Activated naive CD8-positive, alpha-beta T cell treated with anti-CD3 and anti-CD28 coated beads, Interleukin-2, amount 50 U/mL, for 24 hours (primary cell): ENCODE measurements at regions not wholly inside any gene's neighbourhood (a gene's known extent, or its start where the extent isn't known, plus 50 kb on each side); places are given as distances from the start of the nearest gene placed in this dataset.
A peak's percentile ranks its signal among the peaks of the same experiment; 100 is the strongest.

Experiments
- ATAC-seq: fragments of 150-1000 bp; cut with Tn5 transposase; one replicate; pipeline ENCODE4 v1.10.0; 2021
- DNase-seq: peaks from one replicate; pipeline ENCODE4 v3.0.0; 2021
- H3K27ac Mint-ChIP-seq: one replicate; pipeline ENCODE4 v1.8.0; 2021; ENCODE audit warnings: mild to moderate bottlenecking, mixed read lengths
- H3K27me3 Mint-ChIP-seq: one replicate; pipeline ENCODE4 v1.8.0; 2021; ENCODE audit warnings: mixed read lengths
- H3K36me3 Mint-ChIP-seq: one replicate; pipeline ENCODE4 v1.8.0; 2021; ENCODE audit warnings: low read depth, mixed read lengths
- H3K4me1 Mint-ChIP-seq: one replicate; pipeline ENCODE4 v1.8.0; 2021; ENCODE audit warnings: mixed read lengths
- H3K4me3 Mint-ChIP-seq: one replicate; pipeline ENCODE4 v1.8.0; 2021; ENCODE audit warnings: mild to moderate bottlenecking, moderate library complexity, mixed read lengths
- H3K9me3 Mint-ChIP-seq: one replicate; pipeline ENCODE4 v1.8.0; 2021; ENCODE audit warnings: mixed read lengths

DNA sequence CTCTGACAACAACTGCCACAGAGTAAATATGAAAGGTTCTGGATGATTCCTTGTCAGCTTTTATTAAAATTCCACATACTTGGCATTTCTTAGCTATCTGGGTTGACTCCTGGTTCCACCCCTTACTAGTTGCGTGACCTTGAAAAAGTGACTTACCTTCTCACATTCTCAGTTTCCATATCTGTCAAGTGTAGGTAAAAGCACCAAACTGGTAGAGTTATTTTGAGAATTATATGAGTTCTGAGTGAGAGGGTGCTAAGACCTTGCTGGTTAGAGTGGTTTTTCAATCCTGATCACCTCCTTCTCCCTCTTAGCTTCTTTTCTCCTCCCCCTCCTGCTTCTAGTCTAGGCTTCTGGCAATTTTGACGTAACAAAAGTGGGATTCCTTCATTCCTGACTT lies 83.4 kb upstream of the ABCD3 start:
- no peak overlapping the region for H3K27ac Mint-ChIP-seq
- no peaks in the 10 kb centered on the region for H3K36me3 Mint-ChIP-seq
- H3K4me3 Mint-ChIP-seq = no peak overlapping the region
- no peaks in the 10 kb centered on the region for H3K9me3 Mint-ChIP-seq
- no peak for ATAC-seq
- H3K27me3 Mint-ChIP-seq = peaks cover 20% of the 10 kb centered on the region
- DNase-seq = no peak
- H3K4me1 Mint-ChIP-seq = peaks cover 9% of the 10 kb centered on the region

DNA sequence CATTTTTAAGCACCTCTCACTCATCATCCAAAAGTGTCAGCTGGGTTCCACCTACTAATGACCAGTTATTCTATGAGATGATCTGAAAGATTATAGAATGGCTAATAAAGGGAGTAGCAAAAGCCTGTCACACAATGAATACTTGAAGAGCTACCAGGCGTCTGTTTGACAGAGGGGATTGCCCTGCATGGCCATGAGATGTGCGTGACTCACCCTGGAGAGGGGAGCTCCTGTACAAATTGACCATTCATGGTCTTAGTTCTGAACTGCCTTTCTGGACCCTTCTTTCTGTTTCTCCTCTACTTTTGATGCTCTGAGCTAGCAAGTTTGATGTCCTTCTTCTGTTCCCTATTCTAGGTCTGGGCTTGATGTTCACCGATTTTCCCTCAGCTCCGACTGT lies 85.2 kb upstream of the ABCD3 start:
- Mint-ChIP-seq H3K36me3 (no peaks in the 10 kb centered on the region), H3K9me3 (no peaks in the 10 kb centered on the region), H3K27me3 (peaks cover 27% of the 10 kb centered on the region), H3K4me1 (peaks cover 7% of the 10 kb centered on the region), H3K27ac (no peak overlapping the region), H3K4me3 (no peak overlapping the region)
- ATAC-seq (no peak), DNase-seq (no peak)

- Mint-ChIP-seq H3K27ac (no peak overlapping the region), H3K4me1 (peaks cover 7% of the 10 kb centered on the region), H3K4me3 (no peak overlapping the region), H3K9me3 (no peaks in the 10 kb centered on the region), H3K36me3 (no peaks in the 10 kb centered on the region), H3K27me3 (peaks cover 31% of the 10 kb centered on the region)
- no peak for ATAC-seq
- DNase-seq = no peak
Measured at GRCh38 chr1:94332516-94332915, 85.7 kb upstream of the ABCD3 start.

- DNase-seq (no peak), ATAC-seq (no peak)
- Mint-ChIP-seq H3K4me1 (peaks cover 5% of the 10 kb centered on the region), H3K27me3 (peaks cover 40% of the 10 kb centered on the region), H3K4me3 (no peak overlapping the region), H3K36me3 (no peaks in the 10 kb centered on the region), H3K9me3 (no peaks in the 10 kb centered on the region), H3K27ac (no peak overlapping the region)
Measured at GRCh38 chr1:94329986-94330385, 88.2 kb upstream of the ABCD3 start.

- Mint-ChIP-seq H3K9me3 (no peaks in the 10 kb centered on the region), H3K27ac (no peak overlapping the region), H3K4me1 (peaks cover 5% of the 10 kb centered on the region), H3K4me3 (no peak overlapping the region), H3K27me3 (peaks cover 40% of the 10 kb centered on the region), H3K36me3 (no peaks in the 10 kb centered on the region)
- ATAC-seq = no peak
- no peak for DNase-seq
Measured at GRCh38 chr1:94329276-94329675, 88.9 kb upstream of the ABCD3 start.

DNA sequence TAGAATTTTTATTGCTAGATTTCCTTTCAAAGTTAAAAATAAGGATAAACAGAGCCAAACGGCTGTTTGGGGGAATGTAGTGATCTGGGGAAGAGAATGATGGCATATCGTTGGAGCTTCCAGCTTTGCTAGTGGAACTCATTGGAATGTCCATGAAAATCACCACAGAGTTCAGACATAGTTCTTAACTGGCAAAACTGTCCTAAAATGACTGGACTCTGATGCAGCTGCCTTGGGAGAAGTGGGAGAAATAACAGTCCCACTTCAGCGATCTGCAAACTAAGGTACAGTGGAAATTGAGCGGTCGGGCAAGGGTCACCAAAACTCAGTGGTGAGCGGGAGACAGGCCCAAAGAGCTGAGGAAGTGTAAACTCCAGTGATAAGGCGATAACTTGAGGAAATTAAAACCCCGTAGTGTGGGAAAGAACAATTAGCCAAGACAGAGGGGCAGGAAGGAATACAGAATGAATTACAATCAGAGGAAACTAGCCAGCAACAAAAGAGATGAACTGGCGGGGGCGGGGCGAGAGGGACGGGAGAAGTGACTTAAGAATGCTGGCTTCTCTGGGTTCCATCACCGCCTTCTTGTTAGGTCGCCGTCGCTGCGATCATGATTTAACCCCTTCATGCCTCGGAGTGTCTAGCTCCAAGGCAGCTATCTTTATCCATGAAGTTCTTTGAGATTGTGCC lies 89.8 kb upstream of the ARHGAP29 start:
- H3K36me3 Mint-ChIP-seq = no peaks in the 10 kb centered on the region
- no peak overlapping the region for H3K4me3 Mint-ChIP-seq
- no peak for ATAC-seq
- H3K9me3 Mint-ChIP-seq = no peaks in the 10 kb centered on the region
- H3K27me3 Mint-ChIP-seq = peaks cover 38% of the 10 kb centered on the region
- peaks cover 5% of the 10 kb centered on the region for H3K4me1 Mint-ChIP-seq
- no peak overlapping the region for H3K27ac Mint-ChIP-seq
- peak; percentile 5 for DNase-seq

- H3K27ac Mint-ChIP-seq = no peak overlapping the region
- no peak for ATAC-seq
- H3K36me3 Mint-ChIP-seq = no peaks in the 10 kb centered on the region
- DNase-seq = no peak
- H3K4me3 Mint-ChIP-seq = no peak overlapping the region
- peaks cover 38% of the 10 kb centered on the region for H3K27me3 Mint-ChIP-seq
- no peaks in the 10 kb centered on the region for H3K9me3 Mint-ChIP-seq
- peaks cover 5% of the 10 kb centered on the region for H3K4me1 Mint-ChIP-seq
Measured at GRCh38 chr1:94326329-94326728, 88.9 kb upstream of the ARHGAP29 start.

DNA sequence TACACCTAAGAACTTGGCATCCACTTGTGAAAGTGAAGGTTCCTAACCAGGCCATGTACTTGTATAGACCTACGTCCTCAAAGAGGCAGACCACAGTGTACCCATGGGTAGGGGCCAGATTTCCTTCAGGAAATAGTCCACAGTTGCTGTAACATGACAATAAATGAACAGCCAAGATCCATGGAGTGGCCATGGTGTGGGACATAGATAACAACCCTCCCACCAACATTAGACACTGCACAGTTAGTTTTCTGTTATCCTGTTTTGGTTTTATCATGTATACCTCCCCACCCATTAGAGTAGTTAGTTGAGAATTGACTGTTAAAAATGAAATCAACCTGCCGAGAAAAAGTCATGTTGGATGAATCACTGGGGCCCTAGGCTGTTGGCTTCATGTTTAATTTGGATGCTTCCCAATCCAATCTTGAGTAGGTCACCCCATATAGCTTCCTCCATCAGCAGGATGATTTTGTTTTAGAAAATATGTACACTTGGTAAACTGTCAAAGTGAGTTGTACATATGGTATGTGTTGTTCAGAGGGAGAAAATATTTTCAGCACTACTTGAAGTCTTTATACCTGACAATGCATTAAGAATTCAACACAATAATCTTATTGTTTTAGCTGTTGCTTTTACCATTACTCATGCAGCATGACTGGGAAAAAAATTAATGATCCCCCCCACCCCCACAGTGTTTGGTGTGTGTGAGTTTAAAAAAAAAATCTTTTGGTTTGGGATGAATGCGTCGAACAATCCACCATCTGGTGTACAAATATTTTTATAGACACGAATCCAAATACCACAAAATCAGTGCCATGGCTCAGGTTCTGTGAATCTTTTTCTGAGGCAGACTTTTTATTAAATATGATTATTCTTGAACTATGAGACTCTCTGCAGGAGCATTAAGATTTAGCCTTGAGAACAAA lies 88.3 kb upstream of the ARHGAP29 start:
- peaks cover 5% of the 10 kb centered on the region for H3K4me1 Mint-ChIP-seq
- H3K27me3 Mint-ChIP-seq = peaks cover 35% of the 10 kb centered on the region
- DNase-seq (no peak), ATAC-seq (no peak)
- H3K4me3 Mint-ChIP-seq = no peak overlapping the region
- no peaks in the 10 kb centered on the region for H3K36me3 Mint-ChIP-seq
- no peaks in the 10 kb centered on the region for H3K9me3 Mint-ChIP-seq
- H3K27ac Mint-ChIP-seq = no peak overlapping the region

- H3K4me3 Mint-ChIP-seq = no peak overlapping the region
- H3K36me3 Mint-ChIP-seq = no peaks in the 10 kb centered on the region
- no peaks in the 10 kb centered on the region for H3K4me1 Mint-ChIP-seq
- ATAC-seq = no peak
- H3K27me3 Mint-ChIP-seq = peaks cover 29% of the 10 kb centered on the region
- no peak overlapping the region for H3K27ac Mint-ChIP-seq
- no peaks in the 10 kb centered on the region for H3K9me3 Mint-ChIP-seq
- DNase-seq = no peak
Measured at GRCh38 chr1:94324178-94324544, 86.8 kb upstream of the ARHGAP29 start.

DNA sequence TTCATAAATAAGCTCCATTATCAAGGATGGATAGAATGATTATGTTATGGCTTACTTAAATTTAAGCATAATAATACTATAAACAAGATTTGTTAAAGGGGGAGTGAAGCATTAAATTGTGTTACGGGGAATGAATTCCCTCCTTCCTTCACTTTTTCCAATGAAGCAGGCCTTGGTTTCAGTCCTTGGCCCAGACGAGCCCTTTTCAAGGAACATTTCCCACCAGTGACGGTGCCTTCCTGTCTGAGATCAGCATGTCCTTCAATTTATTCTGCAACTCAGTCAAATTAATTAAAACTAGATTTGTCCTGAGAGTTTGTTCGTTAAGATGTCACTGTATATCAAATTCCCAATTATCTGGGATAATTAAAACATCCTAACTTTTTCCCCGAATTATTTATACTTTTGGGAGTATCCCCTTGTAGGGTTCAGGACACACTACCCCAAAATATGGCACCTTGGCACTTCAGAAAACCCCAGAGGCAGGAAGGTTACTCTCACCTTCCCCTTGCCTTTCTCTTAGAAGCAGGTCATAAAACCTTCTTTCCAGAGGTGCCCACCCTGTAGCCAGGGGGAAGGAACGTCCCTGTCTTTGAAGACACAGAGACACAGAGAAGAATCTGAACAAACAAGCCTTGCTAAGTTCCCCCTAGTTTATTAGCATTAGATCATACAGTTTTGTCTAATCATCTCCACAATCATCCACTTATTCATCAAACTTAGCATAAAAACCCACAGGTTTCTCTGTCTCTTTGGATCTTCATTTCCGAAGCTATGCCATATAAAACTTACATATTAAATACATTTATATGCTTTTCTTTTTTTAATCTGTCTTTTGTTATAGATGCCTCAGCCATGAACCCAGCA lies 86.2 kb upstream of the ARHGAP29 start:
- H3K9me3 Mint-ChIP-seq = no peaks in the 10 kb centered on the region
- DNase-seq (no peak), ATAC-seq (no peak)
- no peaks in the 10 kb centered on the region for H3K36me3 Mint-ChIP-seq
- peaks cover 27% of the 10 kb centered on the region for H3K27me3 Mint-ChIP-seq
- H3K4me3 Mint-ChIP-seq = no peak overlapping the region
- no peak overlapping the region for H3K27ac Mint-ChIP-seq
- no peaks in the 10 kb centered on the region for H3K4me1 Mint-ChIP-seq

DNA sequence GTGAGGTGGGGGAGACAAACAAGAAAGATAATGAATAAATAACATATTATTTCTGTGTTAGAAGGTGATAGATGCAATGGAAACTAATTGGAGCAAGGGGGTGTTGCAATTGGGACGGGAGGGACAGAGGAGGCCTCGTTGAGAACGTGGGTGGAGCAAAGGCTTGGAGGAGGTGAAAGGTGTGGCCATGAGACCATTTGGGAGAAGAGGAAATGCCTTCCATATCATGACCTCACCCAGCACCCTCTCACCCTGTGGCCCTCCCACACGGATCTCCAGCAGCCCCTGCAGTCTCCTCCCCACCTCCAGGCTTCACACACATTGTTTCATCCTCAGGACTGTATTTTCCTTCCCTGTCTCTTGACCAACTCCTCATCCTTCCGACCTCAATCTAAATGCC lies 85.3 kb upstream of the ARHGAP29 start:
- Mint-ChIP-seq H3K36me3 (no peaks in the 10 kb centered on the region), H3K9me3 (no peaks in the 10 kb centered on the region), H3K27me3 (peaks cover 20% of the 10 kb centered on the region), H3K4me1 (no peaks in the 10 kb centered on the region), H3K27ac (no peak overlapping the region), H3K4me3 (no peak overlapping the region)
- DNase-seq (no peak), ATAC-seq (no peak)

DNA sequence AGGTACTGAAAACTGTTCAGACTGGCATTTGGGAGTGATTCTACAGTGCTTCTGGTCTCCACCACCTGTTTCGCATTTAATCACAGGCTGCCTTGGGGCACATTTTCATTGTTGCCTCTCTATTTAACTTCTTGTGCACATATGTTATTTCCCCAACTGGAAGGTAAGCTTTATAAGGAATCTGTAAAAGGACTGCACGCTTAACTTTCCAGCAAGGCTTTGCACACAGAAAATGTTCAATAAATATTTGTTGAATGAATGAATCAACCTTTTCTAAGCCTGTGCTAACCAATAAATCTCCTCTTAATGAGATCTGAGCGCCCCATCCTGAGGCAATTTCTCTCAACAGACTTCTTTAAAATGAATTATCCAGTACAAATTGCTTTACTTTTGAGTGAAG lies 84.3 kb upstream of the ARHGAP29 start:
- DNase-seq = no peak
- ATAC-seq = no peak
- no peaks in the 10 kb centered on the region for H3K9me3 Mint-ChIP-seq

DNA sequence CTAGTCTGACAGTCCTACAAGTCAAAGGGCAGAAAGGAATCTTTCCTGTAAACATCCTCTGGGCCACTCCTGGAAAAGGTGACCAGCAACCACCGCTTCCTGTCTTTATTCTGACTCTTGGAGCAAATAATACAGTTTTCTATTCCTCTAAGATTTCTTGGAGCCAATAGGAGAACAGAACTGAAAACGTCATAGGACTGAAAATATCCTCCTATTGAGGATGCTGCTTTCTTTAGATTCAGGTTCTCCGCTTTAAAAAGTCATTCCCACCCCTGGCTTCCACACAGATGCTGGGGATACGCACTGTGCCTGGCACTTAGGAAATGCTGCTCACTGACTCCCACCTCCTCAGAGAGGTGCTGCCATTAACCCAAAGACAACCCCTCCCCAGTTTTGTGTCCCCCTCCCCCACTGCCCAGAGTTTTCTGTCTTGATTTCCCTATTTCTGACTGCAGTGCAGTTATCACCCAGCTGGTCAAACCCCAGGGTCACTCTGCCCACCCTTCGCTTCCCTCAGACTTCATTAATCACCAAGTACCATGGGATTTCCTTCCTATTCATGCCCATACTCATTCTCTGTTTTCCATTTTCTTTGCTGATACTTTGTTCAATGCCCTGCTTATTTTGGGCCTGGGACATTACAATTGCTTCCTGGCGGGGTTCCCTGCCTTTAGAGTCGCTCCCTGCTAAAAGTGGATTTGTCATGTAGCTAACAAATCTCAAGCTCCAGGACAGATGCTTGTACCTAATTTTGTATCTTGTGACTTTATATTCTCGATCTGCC lies 82.1 kb upstream of the ARHGAP29 start:
- Mint-ChIP-seq H3K27ac (no peak overlapping the region), H3K4me3 (no peak overlapping the region), H3K27me3 (peaks cover 7% of the 10 kb centered on the region), H3K4me1 (no peaks in the 10 kb centered on the region), H3K36me3 (no peaks in the 10 kb centered on the region), H3K9me3 (no peaks in the 10 kb centered on the region)
- DNase-seq (no peak), ATAC-seq (no peak)

More for the DNA sequence above, 84.3 kb upstream of the ARHGAP29 start:
- Mint-ChIP-seq H3K27ac (no peak overlapping the region), H3K36me3 (no peaks in the 10 kb centered on the region), H3K4me3 (no peak overlapping the region), H3K4me1 (no peaks in the 10 kb centered on the region), H3K27me3 (peaks cover 11% of the 10 kb centered on the region)

GRCh38 chr1:94318505-94319030 lies 81.2 kb upstream of the ARHGAP29 start:
- Mint-ChIP-seq H3K4me3 (no peak overlapping the region), H3K36me3 (no peaks in the 10 kb centered on the region), H3K4me1 (no peaks in the 10 kb centered on the region), H3K27ac (no peak overlapping the region), H3K27me3 (peaks cover 7% of the 10 kb centered on the region), H3K9me3 (no peaks in the 10 kb centered on the region)
- DNase-seq = no peak
- ATAC-seq = no peak
